MCF 10A (cell line): ENCODE measurements at regions not wholly inside any gene's neighbourhood (a gene's known extent, or its start where the extent isn't known, plus 50 kb on each side); places are given as distances from the start of the nearest gene placed in this dataset.
A peak's percentile ranks its signal among the peaks of the same experiment; 100 is the strongest.

Source experiments
- BruUV-seq: library from RNA; stranded (reverse); fragments of 400-500 nt; replicated peaks from 2 replicates; lab custom pipeline; 2021; lab: Mats Ljungman, UMichigan
- CTCF ChIA-PET: fragments of 300-600 bp; sonication (Branson Sonifier 250); formaldehyde crosslinking; extraction: SDS; loops from one replicate; lab custom pipeline; 2021; ENCODE audit warnings: antibody characterized with exemption, inconsistent platforms; lab: Yijun Ruan, JAX
- POLR2A ChIA-PET: fragments of 300-600, 350-650 bp; sonication (Branson Sonifier 250); formaldehyde crosslinking; extraction: SDS; loops from one replicate; lab custom pipeline; 2020; ENCODE audit warnings: antibody characterized with exemption, inconsistent platforms; lab: Yijun Ruan, JAX
- DNase-seq: peaks from one replicate; pipeline ENCODE4 v3.0.0-alpha.2; 2018; ENCODE audit not compliant: unreplicated experiment
- H3K27ac Mint-ChIP-seq: one replicate; pipeline ENCODE4 v1.8.0; 2022; ENCODE audit warnings: mild to moderate bottlenecking, low read depth, mixed read lengths; ENCODE audit not compliant: unreplicated experiment
- H3K27me3 Mint-ChIP-seq: one replicate; pipeline ENCODE4 v1.8.0; 2022; ENCODE audit warnings: mixed read lengths; ENCODE audit not compliant: insufficient read depth, unreplicated experiment
- H3K36me3 Mint-ChIP-seq: one replicate; pipeline ENCODE4 v1.8.0; 2022; ENCODE audit warnings: mild to moderate bottlenecking, moderate library complexity, mixed read lengths; ENCODE audit not compliant: insufficient read depth, unreplicated experiment
- H3K4me1 Mint-ChIP-seq: one replicate; pipeline ENCODE4 v1.8.0; 2022; ENCODE audit warnings: mixed read lengths; ENCODE audit not compliant: insufficient read depth, unreplicated experiment
- H3K4me3 Mint-ChIP-seq: one replicate; pipeline ENCODE4 v1.8.0; 2022; ENCODE audit warnings: mild to moderate bottlenecking, moderate library complexity, mixed read lengths; ENCODE audit not compliant: unreplicated experiment
- H3K9me3 Mint-ChIP-seq: one replicate; pipeline ENCODE4 v1.8.0; 2022; ENCODE audit warnings: mixed read lengths; ENCODE audit not compliant: unreplicated experiment
- intact Hi-C: fragments of 100-400 bp; cut with micrococcal nuclease; formaldehyde crosslinking; loops from 2 replicates; pipeline ENCODE4 v1.14.1; 2022
- TF ChIP-seq, protein P1 (sequence below): fragments of 200-600 bp; IDR thresholded peaks from one replicate; pipeline ENCODE4 v1.8.0; 2022; ENCODE audit warnings: antibody characterized with exemption, mild to moderate bottlenecking; ENCODE audit not compliant: unreplicated experiment

DNA sequence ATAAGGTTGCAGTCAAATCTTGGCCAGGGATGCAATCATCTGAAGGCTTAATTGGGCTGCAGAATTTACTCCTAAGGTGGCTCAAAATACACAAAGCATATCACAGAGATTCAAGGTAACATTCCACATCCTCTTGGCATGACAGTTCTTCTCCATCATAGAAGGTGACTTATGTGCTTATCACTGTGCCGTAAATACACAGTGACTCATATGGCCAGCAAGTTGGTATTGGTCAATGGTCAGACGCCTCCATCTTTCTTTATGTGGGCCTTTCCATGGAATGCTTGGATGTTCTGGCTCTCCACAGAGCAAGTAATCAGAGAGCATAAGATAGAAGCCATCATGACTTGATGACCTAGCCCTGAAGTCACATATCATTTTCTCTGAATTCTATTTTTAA, 168.8 kb upstream of the ST8SIA2 start:
- CTCF ChIA-PET, result interaction anchor here (0.8 kb wide), 1 partner anchor 9 kb away, joined by 3 read pairs; no protein-coding TSS in a partner anchor
- intact Hi-C loops, result no loop called here
- no peak for DNase-seq
- H3K36me3 Mint-ChIP-seq, result no peaks in the 10 kb centered on the region
- peaks cover 12% of the 10 kb centered on the region for H3K9me3 Mint-ChIP-seq
- TF ChIP-seq, protein P1, sequence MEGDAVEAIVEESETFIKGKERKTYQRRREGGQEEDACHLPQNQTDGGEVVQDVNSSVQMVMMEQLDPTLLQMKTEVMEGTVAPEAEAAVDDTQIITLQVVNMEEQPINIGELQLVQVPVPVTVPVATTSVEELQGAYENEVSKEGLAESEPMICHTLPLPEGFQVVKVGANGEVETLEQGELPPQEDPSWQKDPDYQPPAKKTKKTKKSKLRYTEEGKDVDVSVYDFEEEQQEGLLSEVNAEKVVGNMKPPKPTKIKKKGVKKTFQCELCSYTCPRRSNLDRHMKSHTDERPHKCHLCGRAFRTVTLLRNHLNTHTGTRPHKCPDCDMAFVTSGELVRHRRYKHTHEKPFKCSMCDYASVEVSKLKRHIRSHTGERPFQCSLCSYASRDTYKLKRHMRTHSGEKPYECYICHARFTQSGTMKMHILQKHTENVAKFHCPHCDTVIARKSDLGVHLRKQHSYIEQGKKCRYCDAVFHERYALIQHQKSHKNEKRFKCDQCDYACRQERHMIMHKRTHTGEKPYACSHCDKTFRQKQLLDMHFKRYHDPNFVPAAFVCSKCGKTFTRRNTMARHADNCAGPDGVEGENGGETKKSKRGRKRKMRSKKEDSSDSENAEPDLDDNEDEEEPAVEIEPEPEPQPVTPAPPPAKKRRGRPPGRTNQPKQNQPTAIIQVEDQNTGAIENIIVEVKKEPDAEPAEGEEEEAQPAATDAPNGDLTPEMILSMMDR, result no peak
- H3K27ac Mint-ChIP-seq, result no peak overlapping the region
- H3K4me1 Mint-ChIP-seq, result no peaks in the 10 kb centered on the region
- POLR2A ChIA-PET, result no interaction called here
- no peak overlapping the region for H3K4me3 Mint-ChIP-seq
- no peaks in the 10 kb centered on the region for H3K27me3 Mint-ChIP-seq
- BruUV-seq, result no TSS peak

DNA sequence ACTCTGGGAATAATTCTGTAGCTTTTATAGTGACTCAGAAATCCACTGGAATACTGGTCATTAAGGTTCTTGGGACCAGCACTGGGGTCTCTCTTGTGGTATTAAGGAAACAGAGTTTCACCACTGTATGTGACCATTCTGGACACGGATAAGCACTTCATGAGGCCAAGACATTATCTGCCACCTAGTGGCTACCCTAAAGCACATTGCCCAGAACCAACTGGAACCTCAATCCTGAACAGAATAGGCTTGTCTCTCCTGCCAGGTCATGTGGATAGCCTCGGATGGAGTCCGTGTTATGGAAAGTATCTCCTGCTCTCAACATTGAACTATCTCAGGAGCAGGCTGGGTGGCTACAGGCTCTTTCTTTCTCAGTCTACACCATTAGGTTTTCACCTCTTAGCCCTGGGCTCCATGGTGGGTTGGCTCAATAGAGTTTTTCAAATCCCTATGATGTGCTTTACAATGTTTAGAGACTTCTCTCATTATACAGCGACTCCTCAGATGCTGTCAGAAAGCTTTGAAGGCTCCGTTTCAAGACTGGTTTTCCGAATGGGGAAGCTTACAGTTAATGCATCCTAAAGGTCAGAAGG, 167.6 kb upstream of the ST8SIA2 start:
- BruUV-seq, result no TSS peak
- CTCF ChIA-PET, result interaction anchor here (0.6 to 2.1 kb wide), 16 partner anchors 12 to 966 kb away, joined by 3 to 28 read pairs (median 3); no protein-coding TSS in a partner anchor
- intact Hi-C loops, result loop anchor here (1.0 kb wide), 1 partner anchor 129 kb away; no protein-coding TSS in a partner anchor

DNA sequence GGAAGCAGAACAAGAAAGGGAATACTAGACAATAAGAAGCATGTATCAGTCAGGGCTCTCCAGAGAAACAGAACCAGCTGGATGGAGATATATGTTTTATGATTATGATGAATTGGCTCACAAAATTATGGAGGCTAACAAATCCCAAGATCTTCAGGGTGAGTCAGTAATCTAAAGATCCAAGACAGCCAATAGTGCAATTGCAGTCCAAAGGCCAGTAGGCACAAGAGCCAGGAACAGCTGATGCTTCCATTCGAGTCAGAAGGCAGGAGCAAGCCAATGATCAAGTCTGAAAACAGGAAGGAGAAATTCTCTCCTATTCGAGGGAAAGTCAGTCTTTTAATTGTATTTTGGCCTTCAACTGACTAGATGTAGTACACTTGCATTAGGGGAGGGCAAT, 164.9 kb upstream of the ST8SIA2 start:
- no peak overlapping the region for H3K27ac Mint-ChIP-seq
- no peaks in the 10 kb centered on the region for H3K4me1 Mint-ChIP-seq
- POLR2A ChIA-PET, result no interaction called here
- H3K36me3 Mint-ChIP-seq, result no peaks in the 10 kb centered on the region
- TF ChIP-seq, protein P1, result no peak
- CTCF ChIA-PET, result interaction anchor here (0.6 kb wide), 2 partner anchors 24 to 96 kb away, joined by 3 read pairs; no protein-coding TSS in a partner anchor
- intact Hi-C loops, result no loop called here
- no peak overlapping the region for H3K4me3 Mint-ChIP-seq
- H3K9me3 Mint-ChIP-seq, result peaks cover 9% of the 10 kb centered on the region
- H3K27me3 Mint-ChIP-seq, result peaks cover 22% of the 10 kb centered on the region
- no peak for DNase-seq
- BruUV-seq, result no TSS peak

More for the DNA sequence above, 167.6 kb upstream of the ST8SIA2 start:
- Mint-ChIP-seq H3K4me1 (no peaks in the 10 kb centered on the region), H3K27me3 (peaks cover 10% of the 10 kb centered on the region), H3K36me3 (no peaks in the 10 kb centered on the region), H3K27ac (no peak overlapping the region), H3K4me3 (no peak overlapping the region), H3K9me3 (peaks cover 12% of the 10 kb centered on the region)
- peak; percentile 42 for DNase-seq
- POLR2A ChIA-PET, result interaction anchor here (0.6 kb wide), 2 partner anchors 69 to 76 kb away, joined by 3 read pairs; no protein-coding TSS in a partner anchor
- TF ChIP-seq, protein P1, result peak; percentile 30

DNA sequence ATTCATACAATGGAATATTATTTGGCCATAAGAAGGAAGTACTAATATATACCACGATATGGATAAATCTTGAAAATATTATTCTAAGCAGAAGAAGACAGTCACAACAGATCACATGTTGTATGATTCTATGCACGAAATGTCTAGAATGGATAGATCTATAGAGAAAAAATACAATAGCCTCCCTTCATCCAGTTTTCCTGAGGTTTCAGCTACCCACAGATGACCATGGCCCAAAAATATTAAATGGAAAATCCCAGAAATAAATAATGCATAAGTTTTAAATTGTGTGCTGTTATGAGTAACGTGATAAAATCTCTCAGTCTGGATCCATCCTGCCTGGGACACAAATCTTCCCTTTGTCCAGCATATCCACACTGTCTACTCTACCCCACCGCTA, 162.2 kb upstream of the ST8SIA2 start:
- TF ChIP-seq, protein P1, result no peak
- intact Hi-C loops, result no loop called here
- CTCF ChIA-PET, result no interaction called here

More for the DNA sequence above, 162.2 kb upstream of the ST8SIA2 start:
- no TSS peak for BruUV-seq
- Mint-ChIP-seq H3K27ac (no peak overlapping the region), H3K9me3 (no peaks in the 10 kb centered on the region), H3K4me3 (no peak overlapping the region), H3K36me3 (no peaks in the 10 kb centered on the region), H3K4me1 (no peaks in the 10 kb centered on the region), H3K27me3 (peaks cover 37% of the 10 kb centered on the region)
- POLR2A ChIA-PET, result no interaction called here
- DNase-seq, result no peak
